Stimulated activated CD4-positive, alpha-beta T cell treated with anti-CD3 and anti-CD28 coated beads, Interleukin-12 subunit alpha, Interleukin-12 subunit beta, amount 100 ng/mL, for 48 hours (primary cell): ENCODE measurements at regions not wholly inside any gene's neighbourhood (a gene's known extent, or its start where the extent isn't known, plus 50 kb on each side); places are given as distances from the start of the nearest gene placed in this dataset.
"Not testable (repeated sequence)": the region's sequence is repeated elsewhere in the genome, so short reads cannot be mapped to it uniquely, and the experiment has no call there.

Experiments
- DNase-seq, 3 donors: peaks; one replicate each; pipeline ENCODE4 v3.0.0-alpha.2; 2020; ENCODE audit warnings: low read depth in 2 of 3, low spot score in 1 of 3

GRCh38 chr6:153568628-153569027 is 437.5 kb upstream of the RGS17 start:
- no peak for DNase-seq

GRCh38 chr6:153564803-153565202 is 433.7 kb upstream of the RGS17 start:
- DNase-seq: no peak

DNA sequence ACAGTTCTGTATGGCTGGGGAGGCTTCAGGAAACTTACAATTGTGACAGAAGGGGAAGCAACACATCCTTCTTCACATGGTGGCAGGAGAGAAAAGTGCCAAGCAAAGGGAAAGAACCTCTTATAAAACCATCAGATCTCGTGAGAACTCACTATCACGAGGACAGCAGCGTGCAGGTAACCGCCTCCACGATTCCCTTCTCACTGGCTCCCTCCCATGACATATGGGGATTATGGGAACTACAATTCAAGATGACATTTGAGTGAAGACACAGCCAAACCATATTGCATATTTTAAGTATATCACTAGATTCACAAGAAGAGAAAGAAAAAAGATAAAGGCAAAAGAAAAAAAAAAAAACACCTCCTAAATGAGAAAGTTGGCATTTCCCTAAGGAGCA is 431.9 kb upstream of the RGS17 start:
- no peak for DNase-seq

DNA sequence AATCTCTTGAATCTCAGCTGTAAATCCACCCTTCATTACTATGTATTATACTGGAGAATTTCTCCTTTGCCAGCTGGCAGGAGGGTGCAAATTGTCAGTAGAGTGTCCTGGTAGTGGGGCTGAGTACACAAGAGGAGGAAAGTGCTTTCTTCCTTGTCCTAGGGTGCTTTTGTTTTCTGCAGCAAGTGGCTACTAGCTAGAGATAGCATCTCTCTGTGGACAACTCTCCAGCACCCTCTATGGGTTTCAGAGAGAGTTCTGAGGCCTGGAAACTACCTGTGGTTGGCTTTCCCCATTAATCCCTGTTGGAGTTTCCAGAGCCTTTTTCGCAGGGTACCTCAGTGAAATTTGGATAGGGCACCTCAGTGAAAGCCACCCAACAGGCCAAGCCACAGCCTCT is 422.5 kb upstream of the RGS17 start:
- no peak for DNase-seq

DNA sequence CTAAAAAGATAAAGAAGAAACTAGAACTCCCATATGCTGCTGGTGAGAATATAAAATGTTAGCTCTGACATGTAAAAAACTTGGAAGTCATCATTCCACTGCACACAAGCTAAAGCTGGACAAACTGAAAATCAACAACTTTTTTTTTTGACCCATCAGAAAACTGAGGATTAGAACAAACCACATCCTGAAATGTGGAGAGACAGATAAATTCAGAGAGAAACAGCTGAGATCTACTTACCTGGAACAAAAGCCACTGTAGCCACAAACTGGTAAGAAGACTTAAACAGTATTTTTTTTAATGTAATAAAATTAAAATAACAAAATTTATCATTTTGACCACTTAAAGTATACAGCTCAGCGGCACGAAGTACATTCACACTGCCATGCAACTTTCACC is 408.5 kb upstream of the RGS17 start:
- no peak for DNase-seq

DNA sequence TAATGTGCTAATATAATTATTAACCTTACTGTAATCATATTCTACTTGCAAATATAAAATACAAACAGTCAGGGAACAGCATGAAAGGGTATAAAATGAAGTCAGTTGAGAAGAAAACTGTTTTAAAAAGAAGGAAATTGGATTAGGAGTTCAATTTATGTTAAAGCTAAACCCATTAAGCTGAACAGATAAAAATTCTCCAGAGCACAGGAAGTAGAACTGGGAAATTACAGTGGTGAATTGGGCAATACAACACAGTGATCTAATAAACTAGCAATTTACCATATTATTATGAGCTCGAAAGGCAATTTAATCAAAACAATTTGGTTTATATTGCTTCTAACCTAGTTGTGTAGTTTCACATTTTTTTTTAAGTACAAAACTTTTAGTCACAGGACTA is 407.4 kb upstream of the RGS17 start:
- no peak for DNase-seq

DNA sequence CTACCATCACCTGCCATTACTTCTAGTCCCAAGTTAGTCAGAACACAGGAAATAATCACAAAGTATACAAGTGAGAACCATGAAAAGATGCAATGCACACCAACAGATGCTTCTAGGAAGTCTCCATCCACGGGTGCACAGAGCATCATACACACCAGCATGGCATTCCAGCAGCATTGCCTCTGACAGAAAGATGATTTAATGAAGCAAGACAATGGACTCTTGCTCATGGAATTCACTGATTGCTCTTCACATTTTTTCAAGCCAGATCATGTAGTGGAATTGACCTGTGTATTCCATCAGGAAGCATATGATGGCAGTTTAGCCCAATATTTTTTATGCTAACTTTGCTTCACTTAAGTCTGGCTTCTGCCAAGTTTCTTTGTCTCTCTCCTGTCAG is 406.3 kb upstream of the RGS17 start:
- no peak for DNase-seq

DNA sequence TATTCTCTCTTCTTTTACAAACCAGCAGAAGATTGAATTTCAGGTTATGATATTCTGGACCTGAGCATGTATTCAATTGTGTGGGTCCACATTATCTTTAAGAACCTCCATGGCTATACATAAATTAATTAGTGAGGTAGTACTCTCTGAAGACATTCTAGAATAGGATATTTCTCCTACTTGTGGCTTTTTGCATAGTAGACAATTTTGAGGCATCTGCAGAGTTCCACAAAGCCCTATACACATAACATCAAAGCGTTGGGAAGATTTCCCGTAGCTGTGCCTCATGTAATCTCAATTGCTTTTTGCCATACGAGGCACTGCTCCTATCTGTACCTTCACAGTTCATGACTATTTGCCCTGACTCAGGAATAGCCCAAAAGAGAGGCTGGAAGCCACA is 395.4 kb upstream of the RGS17 start:
- DNase-seq: no peak

DNA sequence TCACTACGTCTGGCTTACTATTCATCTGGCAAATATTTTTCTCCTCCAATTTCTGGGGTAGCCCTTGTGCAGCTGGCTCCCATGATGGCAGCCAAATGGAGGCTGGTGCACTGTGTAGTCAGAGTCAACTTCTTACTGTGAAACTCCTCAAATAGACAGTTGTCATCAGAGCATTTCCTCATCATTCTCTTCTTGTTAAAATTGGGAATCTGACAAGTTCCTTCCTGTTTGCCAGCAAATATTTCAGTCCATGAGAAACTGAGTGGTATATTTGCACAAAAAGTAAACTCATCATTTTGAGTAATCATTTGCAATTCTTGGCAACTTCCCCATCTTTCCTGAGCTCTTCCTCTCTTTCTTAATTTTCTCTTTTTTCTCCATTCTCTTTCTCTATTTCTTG is 394.9 kb upstream of the RGS17 start:
- no peak for DNase-seq

DNA sequence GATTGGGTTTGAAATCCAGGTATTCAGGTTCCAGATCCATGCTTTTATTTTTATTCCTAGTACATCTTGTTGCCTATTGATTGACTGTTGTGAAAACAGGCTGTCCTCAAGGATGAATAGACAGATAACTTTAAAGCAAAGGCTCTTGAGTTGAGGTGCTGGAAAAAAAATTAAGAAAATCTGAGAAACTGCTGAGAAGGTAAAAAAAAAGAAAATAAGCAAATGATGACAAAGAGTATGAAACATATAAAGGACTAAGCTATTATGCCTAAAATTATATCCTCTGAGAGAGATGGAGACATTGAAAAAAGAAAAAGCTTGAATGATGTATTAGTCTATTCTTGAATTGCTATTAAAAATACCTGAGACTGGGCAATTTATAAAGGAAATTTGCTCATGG is 392.3 kb upstream of the RGS17 start:
- no peak for DNase-seq

DNA sequence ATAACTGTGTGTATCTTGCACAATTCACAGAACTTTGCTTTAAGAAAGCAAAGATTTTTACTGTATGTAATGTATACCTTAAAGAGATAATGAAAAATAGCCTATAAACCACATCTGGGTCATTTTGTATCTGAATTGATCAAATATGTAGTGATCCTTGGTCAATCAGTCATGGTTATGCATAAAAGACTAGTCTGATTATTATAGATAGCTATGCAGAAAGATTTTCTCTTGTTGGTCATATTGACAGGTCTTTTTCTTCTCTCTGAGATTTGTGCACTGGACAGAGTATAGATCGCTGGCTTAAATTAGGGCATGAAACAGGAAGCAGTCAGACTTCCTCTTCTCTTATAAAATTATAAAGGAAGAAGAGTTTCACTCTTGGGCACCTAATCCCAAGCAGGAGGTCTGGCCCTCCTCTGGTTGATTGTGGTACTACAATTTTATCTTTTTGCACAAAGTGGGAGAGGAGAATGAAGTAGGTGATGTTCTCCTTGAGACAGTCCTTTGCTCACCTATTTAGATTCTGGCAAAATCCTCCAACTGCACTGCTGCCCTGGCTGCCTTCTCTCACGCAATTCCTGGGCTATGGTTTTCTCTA is 380.9 kb upstream of the RGS17 start:
- DNase-seq: peak in 1 of 3 donors; percentile 9

GRCh38 chr6:153503810-153504209 is 372.7 kb upstream of the RGS17 start:
- no peak for DNase-seq

- DNase-seq: no peak
These were observed 362.4 kb upstream of the RGS17 start for GRCh38 chr6:153493501-153493900.

DNA sequence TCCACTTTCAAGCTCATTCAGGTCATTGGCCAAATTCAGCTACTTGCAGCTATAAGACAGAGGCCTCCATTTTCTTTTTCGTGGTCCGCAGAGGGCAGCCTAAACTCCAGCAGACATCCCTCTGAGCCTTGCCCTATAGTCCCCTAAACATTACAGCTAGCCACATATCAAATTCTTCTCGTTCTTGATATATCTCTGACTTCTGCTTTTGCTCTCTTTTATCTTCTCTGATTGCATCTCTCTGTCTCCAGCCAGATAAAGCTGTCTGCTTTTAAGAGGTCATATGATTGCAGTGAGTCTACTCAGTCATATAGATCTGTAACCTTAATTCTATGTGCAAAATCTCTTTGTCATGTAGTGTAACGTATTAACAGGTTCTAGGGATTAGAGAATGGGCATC is 358.4 kb upstream of the RGS17 start:
- DNase-seq: no peak

- no peak for DNase-seq
These were observed 357.2 kb upstream of the RGS17 start for GRCh38 chr6:153488267-153488666.

DNA sequence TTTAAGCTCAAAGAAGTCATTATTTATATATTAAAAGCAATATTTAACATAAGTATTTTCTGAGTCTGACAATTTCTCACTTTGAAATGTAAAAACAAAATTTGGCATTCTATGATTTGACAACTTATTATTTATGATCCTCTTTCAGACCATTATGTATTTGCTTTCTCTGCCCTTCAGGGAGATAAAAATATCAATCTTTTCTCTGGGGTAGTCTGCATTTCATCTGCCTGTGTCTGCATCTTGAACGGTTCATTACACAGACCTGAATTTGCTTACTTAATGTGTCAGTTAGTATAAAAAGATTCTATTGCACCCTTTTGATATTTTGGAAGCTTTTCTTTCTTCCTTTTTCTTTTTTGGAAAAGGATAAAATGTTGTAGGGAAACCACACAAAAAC is 354.0 kb upstream of the RGS17 start:
- no peak for DNase-seq

DNA sequence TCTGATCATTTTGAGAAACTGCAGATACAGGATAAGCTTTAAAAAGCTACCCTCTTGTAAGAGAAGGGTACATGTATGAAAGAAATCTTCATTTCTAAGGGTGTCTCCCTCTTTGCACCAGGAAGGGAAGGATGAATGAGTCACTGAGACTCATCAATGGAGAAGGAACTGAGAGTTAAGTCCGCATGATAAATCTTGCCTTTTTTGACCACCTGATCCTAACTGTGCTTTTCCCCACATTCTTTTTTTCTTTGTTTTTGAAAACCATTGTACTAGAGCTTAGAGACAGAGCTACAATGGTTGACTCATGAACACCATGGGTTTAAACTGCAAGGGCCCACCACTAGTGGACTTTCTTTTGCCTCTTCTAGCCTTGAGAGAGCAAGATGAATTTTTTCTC is 353.0 kb upstream of the RGS17 start:
- no peak for DNase-seq

GRCh38 chr6:153476243-153476642 is 345.2 kb upstream of the RGS17 start:
- DNase-seq: no peak

DNA sequence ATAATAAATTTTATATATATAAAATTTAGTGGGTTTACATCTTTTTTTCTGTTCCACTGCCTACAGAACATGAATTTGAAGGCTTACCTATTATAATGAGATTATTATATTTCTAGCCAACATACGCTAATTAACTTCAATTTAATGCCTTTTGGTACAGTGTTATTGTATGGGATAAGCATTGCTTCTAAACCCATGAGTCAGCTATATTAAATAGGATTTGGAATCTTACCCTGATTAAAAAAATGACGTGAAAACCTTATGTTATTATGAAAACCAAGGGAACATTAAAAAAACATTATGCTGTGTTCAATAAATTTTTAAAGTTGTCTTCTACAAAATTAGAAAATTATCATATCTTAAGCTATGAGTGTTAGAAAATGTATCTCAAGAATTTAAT is 334.0 kb upstream of the RGS17 start:
- no peak for DNase-seq

GRCh38 chr6:153449279-153449678 is 318.2 kb upstream of the RGS17 start:
- DNase-seq: no peak

- not testable (repeated sequence) for DNase-seq
These were observed 311.7 kb upstream of the RGS17 start for GRCh38 chr6:153442749-153443148.

DNA sequence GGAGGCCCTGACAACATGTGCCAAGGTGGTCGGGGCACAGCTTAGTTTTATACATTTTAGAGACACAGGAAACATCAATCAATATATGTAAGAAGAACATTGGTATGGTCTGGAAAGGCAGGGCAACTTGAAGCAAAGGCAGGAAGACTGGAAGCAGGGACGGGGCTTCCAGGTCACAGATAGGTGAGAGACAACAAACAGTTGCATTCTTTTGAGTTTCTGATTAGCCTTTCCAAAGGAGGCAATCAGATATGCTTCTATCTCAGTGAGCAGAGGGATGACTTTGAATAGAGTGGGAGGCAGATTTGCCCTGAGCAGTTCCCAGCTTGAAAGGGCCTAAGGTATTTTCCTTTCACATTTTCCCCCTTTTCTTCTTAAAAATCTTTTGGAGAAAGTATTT is 311.0 kb upstream of the RGS17 start:
- no peak for DNase-seq

DNA sequence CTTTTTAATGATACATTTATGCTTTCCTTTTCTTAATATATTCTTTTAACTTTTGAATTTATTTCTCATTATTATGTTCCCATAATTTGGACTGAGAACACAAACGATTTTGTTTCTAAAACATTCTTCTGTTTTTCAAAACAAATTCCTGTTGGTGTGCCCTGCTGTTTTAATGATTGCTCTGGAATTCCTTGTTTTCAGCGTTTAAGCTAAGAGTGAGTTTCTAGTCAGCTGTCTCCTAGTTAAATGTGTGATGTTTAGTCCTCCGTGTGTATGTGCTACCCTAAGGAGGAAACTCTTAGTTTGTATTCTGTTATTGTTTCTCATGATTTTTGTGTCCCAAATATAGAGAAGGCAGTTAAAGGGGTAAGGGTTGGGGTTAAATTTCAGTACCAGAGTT is 306.1 kb upstream of the RGS17 start:
- DNase-seq: no peak

GRCh38 chr6:153436351-153436750 is 305.3 kb upstream of the RGS17 start:
- no peak for DNase-seq
